NCI-H187 treated with DMSO at 0.1 percent for 48 hours (cell line): ENCODE measurements at regions not wholly inside any gene's neighbourhood (a gene's known extent, or its start where the extent isn't known, plus 50 kb on each side); places are given as distances from the start of the nearest gene placed in this dataset.
"Not testable (repeated sequence)": the region's sequence is repeated elsewhere in the genome, so short reads cannot be mapped to it uniquely, and the experiment has no call there.

Experiments used
- DNase-seq: peaks from one replicate; lab custom pipeline; 2025; lab: John Stamatoyannopoulos, UW

DNA sequence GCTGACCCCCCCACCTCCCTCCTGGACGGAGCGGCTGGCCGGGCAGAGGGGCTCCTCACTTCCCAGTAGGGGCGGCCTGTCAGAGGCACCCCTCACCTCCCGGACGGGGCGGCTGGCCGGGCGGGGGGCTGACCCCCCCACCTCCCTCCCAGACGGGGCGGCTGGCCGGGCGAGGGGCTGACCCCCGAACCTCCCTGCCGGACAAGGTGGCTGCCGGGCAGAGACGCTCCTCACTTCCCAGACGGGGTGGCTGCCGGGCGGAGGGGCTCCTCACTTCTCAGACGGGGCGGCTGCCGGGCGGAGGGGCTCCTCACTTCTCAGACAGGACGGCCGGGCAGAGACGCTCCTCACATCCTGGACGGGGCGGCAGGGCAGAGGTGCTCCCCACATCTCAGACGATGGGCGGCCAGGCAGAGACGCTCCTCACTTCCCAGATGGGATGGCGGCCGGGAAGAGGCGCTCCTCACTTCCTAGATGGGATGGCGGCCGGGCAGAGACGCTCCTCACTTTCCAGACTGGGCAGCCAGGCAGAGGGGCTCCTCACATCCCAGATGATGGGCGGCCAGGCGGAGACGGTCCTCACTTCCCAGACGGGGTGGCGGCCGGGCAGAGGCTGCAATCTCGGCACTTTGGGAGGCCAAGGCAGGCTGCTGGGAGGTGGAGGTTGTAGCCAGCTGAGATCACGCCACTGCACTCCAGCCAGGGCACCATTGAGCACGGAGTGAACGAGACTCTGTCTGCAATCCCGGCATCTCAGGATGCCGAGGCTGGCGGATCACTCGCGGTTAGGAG is 66.2 kb upstream of the PAPPA2 start:
- DNase-seq = not testable (repeated sequence)

DNA sequence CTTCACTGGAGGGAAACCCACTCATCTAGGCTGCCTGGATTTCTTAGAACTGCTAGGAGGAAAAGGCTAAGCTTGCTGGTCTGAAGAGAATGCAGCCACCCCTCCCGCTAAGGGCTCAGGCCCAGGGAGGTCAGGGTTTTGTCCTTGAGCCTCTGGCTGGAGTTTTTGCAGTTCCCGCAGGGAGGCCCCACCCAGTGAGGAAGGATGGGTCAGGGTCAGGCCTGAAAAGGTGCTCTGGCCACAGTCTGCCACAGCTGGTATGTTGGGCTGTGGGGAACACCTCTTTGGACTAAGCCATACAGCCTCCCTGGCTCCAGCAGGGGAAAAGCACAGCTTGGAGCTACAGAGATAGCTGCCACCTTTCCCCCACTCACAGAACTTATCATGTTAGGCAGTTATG is 71.4 kb upstream of the PAPPA2 start:
- no peak for DNase-seq

DNA sequence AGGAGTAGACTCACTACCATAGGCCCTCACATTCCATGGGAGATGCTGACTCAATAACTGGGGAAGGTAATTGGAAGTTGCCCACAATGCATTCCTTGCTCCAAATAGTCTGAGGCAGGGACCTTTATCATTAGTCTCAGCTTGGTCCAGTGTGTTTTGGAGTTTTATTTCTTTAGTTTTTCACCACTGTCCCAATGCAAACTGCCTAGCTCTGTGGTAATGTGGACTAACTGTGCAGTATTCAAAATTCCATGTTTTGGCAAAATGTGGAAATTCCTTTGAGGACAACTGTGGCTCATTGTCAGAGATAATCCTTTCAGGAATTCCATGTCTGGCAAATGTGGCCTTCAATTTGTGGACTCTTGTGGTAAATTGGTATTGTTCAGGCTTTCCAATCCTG is 78.1 kb upstream of the PAPPA2 start:
- DNase-seq = no peak

DNA sequence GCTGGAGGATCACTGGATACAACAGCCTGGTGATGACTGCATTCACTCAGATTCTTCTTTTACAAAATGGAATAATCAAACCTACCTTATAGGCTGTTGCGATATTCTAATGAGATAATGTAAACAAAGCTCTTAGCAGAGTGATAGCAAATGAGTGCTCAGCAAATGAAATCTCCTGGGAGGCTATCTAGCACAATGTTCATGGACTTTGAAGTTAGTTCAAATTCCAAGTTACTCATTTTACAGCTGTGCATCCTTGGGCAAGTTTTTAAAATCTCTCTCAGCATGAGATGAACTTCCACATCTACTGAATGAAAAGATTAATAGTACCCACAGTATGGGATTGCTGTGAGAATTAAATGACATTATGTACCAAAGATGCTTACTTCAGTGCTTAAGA is 80.8 kb upstream of the PAPPA2 start:
- DNase-seq = no peak

DNA sequence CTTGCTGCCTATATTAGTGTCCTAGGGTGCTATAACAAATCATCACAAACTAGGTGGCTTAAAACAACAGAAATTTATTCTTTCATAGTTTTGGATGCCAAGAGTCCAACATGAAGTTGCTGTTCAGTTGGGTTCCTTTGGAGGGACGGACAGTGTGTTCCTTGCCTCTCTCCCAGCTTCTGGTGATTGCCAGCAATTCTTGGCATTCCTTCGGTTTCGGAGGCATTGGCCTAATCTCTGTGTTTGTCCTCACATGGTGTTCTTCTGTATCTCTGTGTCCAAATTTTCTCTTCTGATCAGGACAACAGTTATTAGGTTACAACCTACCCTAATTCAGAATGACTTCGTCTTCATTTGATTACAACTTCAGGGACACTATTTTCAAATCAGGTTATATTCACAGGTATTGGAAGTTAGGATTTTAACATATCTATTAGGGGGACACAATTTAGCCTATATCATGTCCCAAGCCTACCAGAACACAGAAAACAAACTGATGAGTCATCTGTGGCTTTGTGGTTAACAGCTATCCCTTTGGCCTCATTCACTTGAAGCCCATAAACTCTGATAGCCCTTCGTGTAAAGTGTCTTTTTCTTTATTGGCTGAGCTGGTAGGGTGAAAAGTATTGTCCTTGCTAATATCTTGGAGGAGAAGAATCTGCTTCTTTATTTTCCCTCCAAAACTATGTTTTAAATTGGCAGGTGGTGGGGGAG is 83.2 kb upstream of the PAPPA2 start:
- DNase-seq = no peak

DNA sequence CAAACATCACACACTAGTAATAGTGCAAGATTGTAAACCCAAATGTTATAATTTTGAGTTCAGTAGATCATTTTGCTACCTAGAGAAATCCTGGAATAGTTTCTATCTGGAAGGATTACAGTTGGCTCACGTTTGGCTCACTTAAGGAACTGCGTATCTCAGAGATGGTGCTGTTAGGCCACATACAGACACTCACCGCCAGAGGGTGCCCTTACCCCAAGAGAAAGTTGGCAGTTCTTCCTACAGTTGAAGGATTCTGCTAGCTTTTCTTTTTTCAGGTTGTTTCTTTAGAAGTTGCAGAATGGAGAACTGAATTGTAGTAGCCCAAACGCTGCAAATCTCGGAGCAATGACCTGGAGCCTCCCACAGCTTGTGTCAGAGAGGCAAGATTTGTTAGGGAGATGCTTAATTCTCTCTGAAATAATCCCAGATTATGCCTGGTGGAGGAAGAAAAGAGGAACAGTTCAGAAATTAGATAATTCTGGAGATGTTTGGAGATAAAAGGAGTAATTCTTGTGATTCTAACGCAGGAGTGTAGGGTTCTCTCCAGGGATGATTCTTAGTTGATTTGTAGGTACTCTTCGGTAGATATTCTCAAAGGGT is 87.9 kb upstream of the PAPPA2 start:
- peak; percentile 48 for DNase-seq

DNA sequence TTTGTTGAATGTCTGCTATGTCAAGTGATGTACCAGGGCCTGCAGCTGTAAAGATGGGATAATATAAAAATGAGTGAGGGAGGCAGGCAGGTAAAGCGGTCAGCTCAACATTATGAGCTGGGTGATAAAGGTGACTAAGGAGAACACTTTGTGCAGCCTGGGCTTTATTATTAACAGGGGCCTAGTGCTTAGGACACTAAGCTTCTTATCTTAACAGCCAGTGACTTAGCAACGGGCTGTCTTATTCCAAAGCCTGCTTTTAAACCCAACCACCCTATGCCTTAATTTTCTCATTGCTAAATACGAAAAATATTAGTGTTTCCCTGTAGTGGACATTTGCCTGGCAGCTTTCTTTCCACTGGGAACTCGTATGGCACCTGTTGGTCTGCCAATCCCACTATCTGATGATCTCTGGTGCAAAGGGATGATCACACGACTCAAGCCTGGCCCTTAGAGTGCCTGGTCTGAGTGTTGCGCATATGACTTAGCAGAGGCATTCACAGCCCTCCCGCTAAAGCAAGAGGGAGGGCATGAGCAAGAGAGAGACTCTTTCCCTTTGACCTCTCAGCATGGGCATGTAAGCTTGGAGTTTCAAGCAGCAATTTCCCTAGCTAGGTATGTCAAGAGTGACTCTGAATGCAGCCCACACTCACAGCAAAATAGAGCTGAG is 98.6 kb upstream of the PAPPA2 start:
- no peak for DNase-seq

DNA sequence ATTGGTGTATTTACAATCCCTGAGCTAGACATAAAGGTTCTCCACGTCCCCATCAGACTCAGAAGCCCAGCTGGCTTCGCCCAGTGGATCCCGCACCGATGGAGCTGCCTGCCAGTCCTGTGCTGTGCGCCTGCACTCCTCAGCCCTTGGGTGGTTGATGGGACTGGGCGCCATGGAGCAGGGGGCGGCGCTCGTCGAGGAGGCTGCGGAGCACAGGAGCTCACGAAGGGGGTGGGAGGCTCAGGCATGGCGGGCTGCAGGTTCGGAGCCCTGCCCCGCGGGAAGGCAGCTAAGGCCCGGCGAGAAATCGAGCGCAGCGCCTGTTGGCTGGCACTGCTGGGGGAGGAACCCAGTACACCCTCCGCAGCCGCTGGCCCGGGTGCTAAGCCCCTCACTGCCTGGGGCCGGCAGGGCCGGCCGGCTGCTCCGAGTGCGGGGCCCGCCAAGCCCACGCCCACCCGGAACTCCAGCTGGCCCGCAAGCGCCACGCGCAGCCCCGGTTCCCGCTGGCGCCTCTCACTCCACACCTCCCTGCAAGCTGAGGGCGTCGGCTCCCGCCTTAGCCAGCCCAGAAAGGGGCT is 113.8 kb upstream of the PAPPA2 start:
- DNase-seq = not testable (repeated sequence)

DNA sequence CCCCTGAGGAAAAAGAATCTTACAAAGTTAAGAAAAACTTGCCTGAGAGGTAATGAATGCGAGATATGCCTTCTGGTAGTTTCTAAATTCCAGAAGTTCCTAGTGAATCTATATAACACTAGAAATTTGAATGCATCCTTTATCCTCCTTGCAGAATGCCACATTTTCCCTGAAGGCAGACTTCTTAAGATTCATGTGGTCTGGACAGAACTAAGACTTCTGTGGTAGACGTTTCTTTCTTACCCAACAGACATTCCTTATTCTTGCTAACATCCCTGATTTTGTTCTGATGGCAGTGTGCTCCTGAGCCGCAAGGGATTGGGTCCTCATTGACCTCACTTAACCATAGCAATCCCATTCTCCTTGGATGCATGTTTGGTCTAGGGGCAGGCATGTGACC is 121.3 kb upstream of the PAPPA2 start:
- DNase-seq = no peak

DNA sequence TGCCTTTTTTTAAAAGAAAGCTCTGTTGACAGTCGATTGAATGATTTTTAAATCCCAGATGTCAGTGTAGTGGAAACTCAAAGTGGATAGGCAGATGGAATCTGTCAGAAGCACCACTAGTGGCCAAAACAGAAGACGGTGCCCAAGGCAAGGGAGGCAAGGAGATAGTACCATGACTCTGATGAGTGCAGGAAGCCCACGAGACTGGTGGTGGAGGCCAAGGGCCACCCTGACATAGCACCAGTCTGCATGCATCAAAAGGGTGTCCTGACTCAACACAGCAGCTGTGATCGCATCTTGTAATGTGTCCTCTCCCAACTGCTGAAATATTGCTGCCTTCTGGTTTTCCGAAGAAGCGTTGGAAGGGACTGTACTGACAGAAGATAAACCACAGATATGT is 124.1 kb upstream of the PAPPA2 start:
- no peak for DNase-seq

DNA sequence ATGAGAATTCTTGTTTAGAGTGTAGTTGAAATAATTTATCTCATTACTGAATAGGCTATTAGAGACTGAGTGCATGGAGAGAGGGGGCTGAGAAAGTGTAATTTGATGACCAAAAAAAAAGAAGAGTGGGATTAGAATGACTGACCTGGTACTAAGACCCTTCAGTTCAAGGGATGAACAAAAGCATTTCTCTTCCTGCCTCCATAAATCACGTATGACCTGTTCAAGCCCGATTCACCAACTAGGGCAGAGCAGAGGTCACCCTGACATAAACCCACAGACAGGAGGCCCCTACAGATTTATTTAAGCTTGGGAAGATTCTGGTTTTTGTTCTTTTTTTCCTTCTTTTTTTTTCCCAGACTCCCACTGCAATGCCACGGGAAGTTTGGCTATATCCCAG is 123.7 kb upstream of the COP1 start:
- DNase-seq = no peak

DNA sequence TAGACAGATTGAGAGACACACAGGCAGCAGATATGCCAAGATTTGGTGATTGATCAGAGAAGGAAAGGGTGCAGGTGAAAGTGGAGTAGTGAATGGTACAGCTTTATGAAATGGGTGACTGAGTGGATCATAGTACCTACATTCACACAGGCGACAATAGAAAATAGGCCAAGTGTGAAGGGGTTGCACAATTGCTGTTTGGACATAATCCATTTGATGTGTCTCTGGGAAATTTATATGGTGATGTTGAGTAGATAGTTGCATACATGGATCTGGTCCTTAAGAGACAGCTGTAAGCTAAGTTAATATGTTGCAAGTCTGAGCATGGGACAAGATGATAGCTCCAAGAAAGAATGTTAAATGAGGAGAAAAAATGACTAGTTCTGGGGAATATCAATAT is 118.6 kb upstream of the COP1 start:
- no peak for DNase-seq

DNA sequence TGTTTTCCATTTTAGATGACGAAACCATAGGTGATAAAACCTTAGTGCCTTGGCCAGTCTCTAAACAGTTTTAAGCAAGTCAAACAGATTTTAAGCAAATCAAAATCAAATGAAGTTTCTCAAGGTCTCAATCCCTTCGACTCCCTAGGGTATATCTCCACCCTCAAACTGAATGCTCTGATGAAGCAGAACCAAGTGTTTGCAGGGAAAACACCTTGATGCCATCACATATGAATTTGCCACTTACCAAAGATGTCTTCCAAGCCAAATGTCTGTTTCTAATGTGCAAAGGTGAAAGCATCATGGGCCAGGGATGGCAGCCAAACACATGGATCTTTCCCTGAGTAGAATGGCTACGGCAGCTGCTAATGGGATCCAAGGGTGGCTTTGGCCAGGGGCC is 116.4 kb upstream of the COP1 start:
- DNase-seq = no peak

DNA sequence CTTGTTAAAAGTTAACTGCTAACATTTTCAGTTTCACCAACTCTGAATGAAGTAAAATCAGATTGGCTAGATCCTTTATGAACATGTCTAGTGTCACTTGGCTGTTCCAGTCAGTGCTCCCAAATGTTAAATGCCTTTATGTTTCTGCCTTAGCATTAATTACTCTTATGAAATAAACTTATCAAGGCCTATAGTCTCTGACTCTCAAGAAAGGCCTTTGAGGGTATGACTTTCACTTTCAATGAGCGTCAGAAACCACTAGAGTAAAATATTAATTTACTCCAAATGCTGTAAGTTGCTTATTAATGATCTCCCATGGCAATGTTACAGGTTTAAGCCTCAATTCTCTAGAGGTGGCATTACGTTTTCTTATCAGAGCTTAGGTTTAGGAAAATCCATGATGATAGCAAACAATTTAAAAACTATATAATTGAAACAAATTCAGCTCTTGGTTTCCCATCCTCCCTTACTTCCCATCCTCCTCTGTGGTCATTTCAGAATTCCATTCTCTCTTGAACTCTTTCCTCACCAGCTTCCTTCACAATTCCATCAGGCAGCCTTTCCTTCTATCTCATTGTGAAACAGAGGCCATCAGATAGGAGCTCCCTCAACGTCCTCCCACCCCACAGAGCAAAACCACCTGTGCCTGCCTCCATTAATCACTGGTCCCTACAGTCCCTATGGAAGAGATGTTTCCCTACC is 108.6 kb upstream of the COP1 start:
- no peak for DNase-seq

DNA sequence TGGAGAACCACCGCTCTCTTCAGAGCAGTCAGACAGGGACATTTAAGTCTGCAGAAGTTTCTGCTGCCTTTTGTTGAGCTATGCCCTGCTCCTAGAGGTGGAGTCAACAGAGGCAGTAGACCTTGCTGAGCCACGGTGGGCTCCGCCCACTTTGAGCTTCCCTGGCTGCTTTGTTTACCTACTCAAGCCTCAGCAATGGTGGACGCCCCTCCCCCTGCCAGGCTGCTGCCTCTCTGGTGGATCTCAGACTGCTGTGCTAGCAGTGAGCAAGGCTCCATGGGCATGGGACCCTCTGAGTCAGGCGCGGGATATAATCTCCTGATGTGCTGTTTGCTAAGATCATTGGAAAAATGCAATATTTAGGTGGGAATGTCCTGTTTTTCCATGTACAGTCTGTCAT is 89.5 kb upstream of the COP1 start:
- not testable (repeated sequence) for DNase-seq

DNA sequence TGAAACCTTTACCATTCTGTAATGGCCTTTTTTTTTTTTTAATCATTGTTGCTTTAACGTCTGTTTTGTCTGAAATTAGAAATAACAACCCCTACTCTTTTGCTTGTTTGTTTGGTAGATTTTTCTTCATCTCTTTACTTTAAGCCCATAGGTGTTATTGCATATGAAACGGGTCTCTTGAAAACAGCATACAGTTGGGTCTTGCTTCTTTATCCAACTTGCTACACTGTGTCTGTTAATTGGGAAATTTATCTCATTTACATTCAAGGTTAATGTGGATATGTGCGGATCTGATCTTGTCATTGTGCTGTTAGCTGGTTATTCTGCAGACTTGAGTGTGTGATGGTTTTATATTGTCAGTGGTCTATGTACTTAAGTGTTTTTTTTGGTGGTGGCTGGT is 78.9 kb upstream of the COP1 start:
- DNase-seq = no peak

DNA sequence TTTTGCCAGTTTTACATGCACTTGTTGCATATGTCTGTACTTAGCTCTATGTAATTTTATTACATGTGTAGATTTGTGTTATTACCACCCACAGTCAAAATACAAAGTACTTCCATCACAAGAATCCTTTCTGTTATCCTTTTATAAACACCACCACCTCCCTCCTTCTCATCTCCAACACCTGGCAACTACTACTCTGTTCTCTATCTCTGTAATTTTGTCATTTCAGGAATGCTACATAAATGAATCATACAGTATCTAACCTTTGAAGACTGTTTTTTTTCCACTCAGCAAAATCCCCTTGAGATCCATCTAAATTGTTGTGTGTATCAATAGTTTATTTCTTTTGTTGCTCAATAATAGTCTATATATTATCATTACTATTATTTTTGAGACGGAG is 64.5 kb upstream of the COP1 start:
- DNase-seq = no peak
